SU-DHL-6 (cell line): ENCODE measurements at regions not wholly inside any gene's neighbourhood (a gene's known extent, or its start where the extent isn't known, plus 50 kb on each side); places are given as distances from the start of the nearest gene placed in this dataset.

Experiments
- EZH2phosphoT487 ChIP-seq: fragments of 200-600 bp; sonication (generic), shearing (Covaris generic); conservative IDR thresholded peaks from 2 replicates; pipeline ENCODE4 v1.6.1; 2018; ENCODE audit warnings: mild to moderate bottlenecking, antibody characterized with exemption, low read length, moderate library complexity, mixed read lengths
- TF ChIP-seq, protein P1 (sequence below): fragments of 200-600 bp; sonication (generic); IDR thresholded peaks from one replicate; pipeline ENCODE4 v1.5.1; 2017; ENCODE audit warnings: antibody characterized with exemption, mild to moderate bottlenecking, low read length, moderate library complexity; ENCODE audit not compliant: insufficient read depth, poor library complexity, severe bottlenecking

DNA sequence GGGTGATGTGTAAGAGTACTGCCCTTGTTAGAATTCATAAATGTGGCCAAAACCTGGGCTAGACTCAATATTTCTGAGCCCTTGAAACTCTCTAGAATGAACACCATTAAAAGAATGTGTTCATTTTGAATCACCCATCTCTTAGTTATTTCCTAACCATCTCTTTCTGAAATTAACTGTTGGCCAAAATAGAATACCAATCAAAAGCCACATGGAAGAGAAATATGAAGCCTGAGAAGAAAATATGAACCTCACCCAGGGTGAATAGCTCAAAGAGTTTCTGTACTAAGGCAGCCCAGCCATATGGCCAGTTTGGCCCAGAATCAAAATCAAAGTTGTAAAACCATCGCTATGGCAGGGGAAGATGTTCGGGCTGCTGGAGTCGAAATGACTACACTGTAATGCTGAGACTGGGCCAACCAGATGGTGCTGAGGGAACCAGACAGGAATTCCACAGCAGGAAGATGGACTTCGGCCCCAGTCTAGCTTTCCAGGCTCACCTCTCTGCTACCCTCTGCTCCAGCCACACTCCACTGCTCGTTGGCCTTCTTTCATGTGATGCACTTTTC is 154.3 kb upstream of the ZFHX3 start:
- TF ChIP-seq, protein P1, sequence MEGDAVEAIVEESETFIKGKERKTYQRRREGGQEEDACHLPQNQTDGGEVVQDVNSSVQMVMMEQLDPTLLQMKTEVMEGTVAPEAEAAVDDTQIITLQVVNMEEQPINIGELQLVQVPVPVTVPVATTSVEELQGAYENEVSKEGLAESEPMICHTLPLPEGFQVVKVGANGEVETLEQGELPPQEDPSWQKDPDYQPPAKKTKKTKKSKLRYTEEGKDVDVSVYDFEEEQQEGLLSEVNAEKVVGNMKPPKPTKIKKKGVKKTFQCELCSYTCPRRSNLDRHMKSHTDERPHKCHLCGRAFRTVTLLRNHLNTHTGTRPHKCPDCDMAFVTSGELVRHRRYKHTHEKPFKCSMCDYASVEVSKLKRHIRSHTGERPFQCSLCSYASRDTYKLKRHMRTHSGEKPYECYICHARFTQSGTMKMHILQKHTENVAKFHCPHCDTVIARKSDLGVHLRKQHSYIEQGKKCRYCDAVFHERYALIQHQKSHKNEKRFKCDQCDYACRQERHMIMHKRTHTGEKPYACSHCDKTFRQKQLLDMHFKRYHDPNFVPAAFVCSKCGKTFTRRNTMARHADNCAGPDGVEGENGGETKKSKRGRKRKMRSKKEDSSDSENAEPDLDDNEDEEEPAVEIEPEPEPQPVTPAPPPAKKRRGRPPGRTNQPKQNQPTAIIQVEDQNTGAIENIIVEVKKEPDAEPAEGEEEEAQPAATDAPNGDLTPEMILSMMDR = no peak
- no peak for TF ChIP-seq EZH2phosphoT487
